Adrenal gland (tissue), 9 donors: ENCODE measurements at regions not wholly inside any gene's neighbourhood (a gene's known extent, or its start where the extent isn't known, plus 50 kb on each side); places are given as distances from the start of the nearest gene placed in this dataset.

Source experiments
- DNase-seq, 7 donors: peaks; one replicate each; pipeline ENCODE4 v3.0.0-alpha.2; 2019 to 2020
- H3K27ac ChIP-seq, 5 donors: fragments of 200-600 bp; sonication (generic) in 4 of 5; 1 replicate in 3 of 5; 2 replicates in 2 of 5; pipeline versions ENCODE4 v1.5.1 to v1.8.0; 2016 to 2020; ENCODE audit warnings: mild to moderate bottlenecking in 1 of 5
- H3K27me3 ChIP-seq: fragments of 200-600 bp; 2 replicates; pipeline ENCODE4 v1.8.0; 2021
- H3K36me3 ChIP-seq, 2 donors: fragments of 200-600 bp; replicated peaks in 1 of 2; 1 replicate in 1 of 2; 2 replicates in 1 of 2; pipeline versions ENCODE4 v1.5.1 to v1.8.0; 2018 to 2022
- H3K4me1 ChIP-seq, 2 donors: fragments of 200-600 bp; replicated peaks in 1 of 2; 1 replicate in 1 of 2; 2 replicates in 1 of 2; pipeline versions ENCODE4 v1.5.1 to v1.8.0; 2018 to 2021
- H3K4me3 ChIP-seq, 4 donors: fragments of 200-600 bp; sonication (generic) in 3 of 4; one replicate each; pipeline ENCODE4 v1.5.1; 2016 to 2018
- H3K9me3 ChIP-seq, 3 donors: fragments of 200-600 bp; sonication (generic) in 1 of 3; replicated peaks in 1 of 3; 1 replicate in 2 of 3; 2 replicates in 1 of 3; pipeline versions ENCODE4 v1.5.1 to v1.8.0; 2016 to 2021
- POLR2A ChIP-seq, 2 donors: fragments of 450-650 bp; IDR thresholded peaks; one replicate each; pipeline ENCODE4 v1.6.1; 2017; ENCODE audit warnings: antibody characterized with exemption in 2 of 2, mild to moderate bottlenecking in 2 of 2, moderate library complexity in 1 of 2
- WGBS, 4 donors: extraction: QIAGEN DNeasy Blood & Tissue Kit in 2 of 4; methylation state at CpG; one replicate each; pipeline versions ENCODE4 v1.1.5 to v1.1.7; 2013 to 2017; 5-methylcytosine and 5-hydroxymethylcytosine counted together
- intact Hi-C, 2 donors: fragments of 100-400 bp; cut with DNase I; formaldehyde crosslinking; loops; one replicate each; pipeline versions ENCODE4 v1.14.1 to v1.15.0; 2022 to 2023
- TF ChIP-seq, protein P1 (sequence below), 6 experiments: fragments of 450-650 bp in 4 of 6; fragments of 200-600 bp in 2 of 6; sonication (generic) in 1 of 6; IDR thresholded peaks; 1 replicate in 5 of 6; 2 replicates in 1 of 6; pipeline versions ENCODE4 v1.5.1 to v1.8.0; 2016 to 2021; ENCODE audit warnings: antibody characterized with exemption in 6 of 6, mild to moderate bottlenecking in 2 of 6, moderate library complexity in 1 of 6
- donor health status: healthy with polysubstance abuse.
- donor health status: Bipolar disorder and iron deficiency.
- donor health status: DM: yes; HTN: yes; CAD: no.
- donor health status: DM: no; HTN: no; CAD: no.
- donor health status: DM: no; HTN: no; CAD: no.

DNA sequence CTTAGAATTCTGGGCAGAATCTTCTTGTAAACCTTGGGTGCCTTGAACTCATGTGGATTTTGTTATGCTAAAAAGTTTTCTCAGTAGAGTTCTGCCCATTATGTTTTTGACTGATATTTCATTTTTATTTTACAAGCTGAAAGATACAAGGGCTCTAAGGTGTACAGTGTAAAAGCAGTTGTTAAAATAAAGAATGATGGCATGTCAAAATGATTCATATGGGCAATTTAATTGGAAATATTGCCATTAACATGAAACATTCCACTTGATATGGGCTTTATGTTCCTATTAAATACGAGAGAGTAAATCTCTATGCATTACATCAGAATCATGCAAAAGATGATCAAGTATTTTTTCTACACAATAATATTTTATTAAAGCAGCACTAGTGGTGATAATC, 295.1 kb upstream of the ATP2B1 start:
- 80 to 96% (median 89%) methylated on average over 1 of the region's 1 CpG for WGBS, 4 donors
- no peak for DNase-seq
- Histone ChIP-seq H3K4me3 (no peak overlapping the region), H3K27ac (no peak overlapping the region), H3K9me3 (no peaks in the 10 kb centered on the region), H3K36me3 (no peaks in the 10 kb centered on the region), H3K27me3 (no peaks in the 10 kb centered on the region), H3K4me1 (no peaks in the 10 kb centered on the region)
- intact Hi-C loops, result no loop called here
- TF ChIP-seq, protein P1, sequence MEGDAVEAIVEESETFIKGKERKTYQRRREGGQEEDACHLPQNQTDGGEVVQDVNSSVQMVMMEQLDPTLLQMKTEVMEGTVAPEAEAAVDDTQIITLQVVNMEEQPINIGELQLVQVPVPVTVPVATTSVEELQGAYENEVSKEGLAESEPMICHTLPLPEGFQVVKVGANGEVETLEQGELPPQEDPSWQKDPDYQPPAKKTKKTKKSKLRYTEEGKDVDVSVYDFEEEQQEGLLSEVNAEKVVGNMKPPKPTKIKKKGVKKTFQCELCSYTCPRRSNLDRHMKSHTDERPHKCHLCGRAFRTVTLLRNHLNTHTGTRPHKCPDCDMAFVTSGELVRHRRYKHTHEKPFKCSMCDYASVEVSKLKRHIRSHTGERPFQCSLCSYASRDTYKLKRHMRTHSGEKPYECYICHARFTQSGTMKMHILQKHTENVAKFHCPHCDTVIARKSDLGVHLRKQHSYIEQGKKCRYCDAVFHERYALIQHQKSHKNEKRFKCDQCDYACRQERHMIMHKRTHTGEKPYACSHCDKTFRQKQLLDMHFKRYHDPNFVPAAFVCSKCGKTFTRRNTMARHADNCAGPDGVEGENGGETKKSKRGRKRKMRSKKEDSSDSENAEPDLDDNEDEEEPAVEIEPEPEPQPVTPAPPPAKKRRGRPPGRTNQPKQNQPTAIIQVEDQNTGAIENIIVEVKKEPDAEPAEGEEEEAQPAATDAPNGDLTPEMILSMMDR (IDR thresholded peaks at IDR 0.05), result no peak
- TF ChIP-seq POLR2A (IDR thresholded peaks at IDR 0.05), result no peak

DNA sequence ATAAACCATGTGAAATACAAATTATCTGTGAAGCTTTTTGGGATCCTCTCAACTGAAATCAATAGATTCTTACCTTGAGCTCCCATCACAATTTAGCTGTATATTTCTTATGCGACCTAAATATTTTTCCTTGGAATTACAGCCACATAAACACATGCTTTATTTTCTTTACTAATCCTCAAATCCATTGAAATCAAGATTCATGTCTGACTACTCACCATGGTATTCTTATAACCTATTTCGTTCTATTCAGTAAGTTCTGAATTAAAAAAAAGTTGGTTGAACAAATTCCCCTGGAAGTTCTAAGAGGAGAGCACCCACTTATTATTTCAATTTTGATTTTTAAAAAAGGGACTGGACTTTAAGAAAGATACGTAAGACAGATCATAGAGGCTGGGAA, 292.1 kb upstream of the ATP2B1 start:
- H3K27ac ChIP-seq, result no peak overlapping the region
- no peaks in the 10 kb centered on the region for H3K9me3 ChIP-seq
- intact Hi-C loops, result no loop called here
- no peaks in the 10 kb centered on the region for H3K36me3 ChIP-seq
- no peak for DNase-seq
- H3K4me3 ChIP-seq, result no peak overlapping the region
- H3K4me1 ChIP-seq, result no peaks in the 10 kb centered on the region
- WGBS, 4 donors, result 86 to 91% (median 89%) methylated on average over 3 of the region's 3 CpGs
- no peak for TF ChIP-seq POLR2A (IDR thresholded peaks at IDR 0.05)
- TF ChIP-seq, protein P1 (IDR thresholded peaks at IDR 0.05), result no peak
- H3K27me3 ChIP-seq, result no peaks in the 10 kb centered on the region

DNA sequence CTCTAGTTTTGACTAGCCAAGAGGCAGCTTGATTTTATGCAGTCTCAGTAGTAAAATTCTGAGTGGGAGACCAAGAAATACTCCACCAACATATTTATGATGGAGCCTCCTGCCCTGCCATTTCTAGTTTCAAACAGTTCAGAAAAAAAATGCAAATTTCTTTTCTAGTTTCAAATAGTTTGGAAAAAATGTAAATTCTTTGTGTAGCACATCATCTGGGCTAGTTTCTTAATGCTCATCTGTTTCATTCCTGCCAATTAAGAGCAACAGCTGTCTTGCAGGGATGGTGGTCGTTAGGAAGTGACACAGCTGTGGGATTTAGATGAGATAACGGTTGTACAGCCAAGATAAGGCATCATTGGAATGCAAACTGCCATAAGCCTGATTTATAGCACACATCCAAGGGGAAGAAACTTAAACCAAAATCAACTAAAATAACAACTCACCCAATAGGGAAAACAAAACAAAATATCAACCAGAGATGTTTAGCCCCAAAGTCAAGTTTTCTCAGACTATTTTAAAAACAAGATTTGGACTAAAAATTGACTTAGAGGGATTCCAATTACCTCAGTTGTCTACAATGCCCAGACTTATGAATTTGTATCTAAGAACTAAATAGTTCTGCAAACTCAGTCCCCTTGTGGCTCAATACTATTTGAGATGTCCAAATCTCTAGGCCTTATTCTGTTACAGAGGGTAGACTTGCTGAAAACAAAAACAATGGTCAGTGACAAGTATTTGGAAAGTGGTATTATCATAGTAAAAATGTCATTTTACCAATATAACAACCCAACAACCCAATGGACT, 291.3 kb upstream of the ATP2B1 start:
- 41 to 58% (median 50%) methylated on average over 2 of the region's 2 CpGs for WGBS, 4 donors

DNA sequence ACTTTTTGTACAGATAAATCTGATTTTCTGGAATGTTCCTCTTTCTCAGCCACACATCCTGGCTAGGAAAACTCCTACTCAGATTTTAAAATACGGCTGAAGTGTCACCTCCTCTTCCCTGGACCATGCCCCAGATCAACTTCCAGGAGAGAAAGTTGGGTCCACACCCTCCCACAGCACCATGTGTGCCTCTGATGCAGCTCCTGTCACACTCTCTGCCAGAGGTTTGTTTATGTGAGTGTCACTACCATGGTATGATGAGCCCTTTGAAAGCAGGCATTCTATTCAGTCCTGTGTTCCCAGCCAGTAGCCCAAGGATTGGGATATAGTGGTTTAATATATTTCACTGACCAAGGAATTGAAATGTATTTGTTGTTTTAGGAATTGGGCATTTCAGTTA, 287.2 kb upstream of the ATP2B1 start:
- 65 to 74% (median 70%) methylated on average over 1 of the region's 1 CpG for WGBS, 4 donors
- no peak overlapping the region for H3K4me3 ChIP-seq
- TF ChIP-seq POLR2A (IDR thresholded peaks at IDR 0.05), result no peak
- TF ChIP-seq, protein P1 (IDR thresholded peaks at IDR 0.05), result no peak

More for the DNA sequence above, 291.3 kb upstream of the ATP2B1 start:
- Histone ChIP-seq H3K4me1 (no peaks in the 10 kb centered on the region), H3K36me3 (no peaks in the 10 kb centered on the region), H3K4me3 (no peak overlapping the region), H3K27ac (no peak overlapping the region), H3K9me3 (no peaks in the 10 kb centered on the region), H3K27me3 (no peaks in the 10 kb centered on the region)
- no peak for DNase-seq
- intact Hi-C loops, result no loop called here
- no peak for TF ChIP-seq POLR2A (IDR thresholded peaks at IDR 0.05)
- TF ChIP-seq, protein P1 (IDR thresholded peaks at IDR 0.05), result no peak

More for the DNA sequence above, 287.2 kb upstream of the ATP2B1 start:
- no peaks in the 10 kb centered on the region for H3K27me3 ChIP-seq
- H3K9me3 ChIP-seq, result no peaks in the 10 kb centered on the region
- intact Hi-C loops, result no loop called here
- H3K4me1 ChIP-seq, result no peaks in the 10 kb centered on the region
- DNase-seq, result no peak
- H3K36me3 ChIP-seq, result no peaks in the 10 kb centered on the region
- H3K27ac ChIP-seq, result no peak overlapping the region
